ENCODE measurements at regions not wholly inside any gene's neighbourhood (a gene's known extent, or its start where the extent isn't known, plus 50 kb on each side); places are given as distances from the start of the nearest gene placed in this dataset.

GRCh38 chr5:67337751-67338150 lies 141.2 kb upstream of the CD180 start:
- no peak for TF ChIP-seq EZH2 (IDR thresholded peaks at IDR 0.05; ENCODE audit: borderline replicate concordance, insufficient read depth, low read depth, low read length, poor library complexity, severe bottlenecking)
- TF ChIP-seq, protein P1, sequence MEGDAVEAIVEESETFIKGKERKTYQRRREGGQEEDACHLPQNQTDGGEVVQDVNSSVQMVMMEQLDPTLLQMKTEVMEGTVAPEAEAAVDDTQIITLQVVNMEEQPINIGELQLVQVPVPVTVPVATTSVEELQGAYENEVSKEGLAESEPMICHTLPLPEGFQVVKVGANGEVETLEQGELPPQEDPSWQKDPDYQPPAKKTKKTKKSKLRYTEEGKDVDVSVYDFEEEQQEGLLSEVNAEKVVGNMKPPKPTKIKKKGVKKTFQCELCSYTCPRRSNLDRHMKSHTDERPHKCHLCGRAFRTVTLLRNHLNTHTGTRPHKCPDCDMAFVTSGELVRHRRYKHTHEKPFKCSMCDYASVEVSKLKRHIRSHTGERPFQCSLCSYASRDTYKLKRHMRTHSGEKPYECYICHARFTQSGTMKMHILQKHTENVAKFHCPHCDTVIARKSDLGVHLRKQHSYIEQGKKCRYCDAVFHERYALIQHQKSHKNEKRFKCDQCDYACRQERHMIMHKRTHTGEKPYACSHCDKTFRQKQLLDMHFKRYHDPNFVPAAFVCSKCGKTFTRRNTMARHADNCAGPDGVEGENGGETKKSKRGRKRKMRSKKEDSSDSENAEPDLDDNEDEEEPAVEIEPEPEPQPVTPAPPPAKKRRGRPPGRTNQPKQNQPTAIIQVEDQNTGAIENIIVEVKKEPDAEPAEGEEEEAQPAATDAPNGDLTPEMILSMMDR (IDR thresholded peaks at IDR 0.05) = no peak

Measured in B cell (primary cell).